GM12873 (cell line): ENCODE measurements at regions not wholly inside any gene's neighbourhood (a gene's known extent, or its start where the extent isn't known, plus 50 kb on each side); places are given as distances from the start of the nearest gene placed in this dataset.

Source experiments
- TF ChIP-seq, protein P1 (sequence below): IDR thresholded peaks from 2 replicates; pipeline ENCODE4 v1.5.1; 2012; ENCODE audit warnings: low read depth, mild to moderate bottlenecking, moderate library complexity, low read length, control low read depth; ENCODE audit not compliant: insufficient read depth; ENCODE audit errors: missing control alignments

DNA sequence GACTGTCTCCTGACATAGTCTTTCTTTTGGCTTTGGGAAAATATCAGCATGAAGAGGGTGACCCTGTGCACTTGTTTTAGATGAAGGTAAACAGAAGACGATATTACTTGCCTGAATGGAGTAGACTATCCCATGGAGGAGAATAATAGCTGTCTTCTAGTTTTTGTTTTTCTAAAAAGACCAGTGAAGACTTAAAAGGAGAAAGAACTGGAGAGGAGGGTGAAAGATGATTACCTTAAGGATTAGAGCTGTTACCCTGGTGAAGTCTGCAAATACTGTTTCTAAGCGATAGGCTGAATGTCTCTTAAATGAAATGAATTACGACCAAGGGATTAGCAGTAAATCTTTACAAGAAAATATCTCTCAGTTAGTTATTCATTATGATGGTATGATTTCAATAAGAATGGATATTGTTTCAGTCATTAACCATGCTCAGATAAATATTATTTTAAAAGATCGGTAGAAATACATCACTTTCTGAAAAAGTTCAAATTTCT lies 255.6 kb upstream of the FERD3L start:
- TF ChIP-seq, protein P1, sequence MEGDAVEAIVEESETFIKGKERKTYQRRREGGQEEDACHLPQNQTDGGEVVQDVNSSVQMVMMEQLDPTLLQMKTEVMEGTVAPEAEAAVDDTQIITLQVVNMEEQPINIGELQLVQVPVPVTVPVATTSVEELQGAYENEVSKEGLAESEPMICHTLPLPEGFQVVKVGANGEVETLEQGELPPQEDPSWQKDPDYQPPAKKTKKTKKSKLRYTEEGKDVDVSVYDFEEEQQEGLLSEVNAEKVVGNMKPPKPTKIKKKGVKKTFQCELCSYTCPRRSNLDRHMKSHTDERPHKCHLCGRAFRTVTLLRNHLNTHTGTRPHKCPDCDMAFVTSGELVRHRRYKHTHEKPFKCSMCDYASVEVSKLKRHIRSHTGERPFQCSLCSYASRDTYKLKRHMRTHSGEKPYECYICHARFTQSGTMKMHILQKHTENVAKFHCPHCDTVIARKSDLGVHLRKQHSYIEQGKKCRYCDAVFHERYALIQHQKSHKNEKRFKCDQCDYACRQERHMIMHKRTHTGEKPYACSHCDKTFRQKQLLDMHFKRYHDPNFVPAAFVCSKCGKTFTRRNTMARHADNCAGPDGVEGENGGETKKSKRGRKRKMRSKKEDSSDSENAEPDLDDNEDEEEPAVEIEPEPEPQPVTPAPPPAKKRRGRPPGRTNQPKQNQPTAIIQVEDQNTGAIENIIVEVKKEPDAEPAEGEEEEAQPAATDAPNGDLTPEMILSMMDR = no peak

DNA sequence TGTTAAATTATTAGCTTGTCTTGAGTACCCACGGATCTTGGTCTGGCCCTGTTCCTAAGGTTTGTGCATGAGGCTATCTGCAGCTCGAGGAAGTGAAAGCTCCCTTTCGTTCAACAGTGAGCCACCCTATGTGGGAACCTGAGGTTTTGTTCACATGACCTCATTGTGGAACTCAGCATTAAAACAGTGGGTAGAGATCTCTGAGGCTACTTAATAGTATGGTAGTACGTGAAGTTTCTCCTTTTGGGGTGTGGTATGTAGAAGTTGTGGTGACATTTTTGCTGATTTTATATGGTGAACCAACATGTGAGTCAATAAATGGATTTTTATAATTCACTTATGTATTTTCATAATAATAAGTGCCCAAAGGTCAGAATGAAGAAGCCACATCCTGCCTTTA lies 252.7 kb upstream of the FERD3L start:
- TF ChIP-seq, protein P1 = no peak

DNA sequence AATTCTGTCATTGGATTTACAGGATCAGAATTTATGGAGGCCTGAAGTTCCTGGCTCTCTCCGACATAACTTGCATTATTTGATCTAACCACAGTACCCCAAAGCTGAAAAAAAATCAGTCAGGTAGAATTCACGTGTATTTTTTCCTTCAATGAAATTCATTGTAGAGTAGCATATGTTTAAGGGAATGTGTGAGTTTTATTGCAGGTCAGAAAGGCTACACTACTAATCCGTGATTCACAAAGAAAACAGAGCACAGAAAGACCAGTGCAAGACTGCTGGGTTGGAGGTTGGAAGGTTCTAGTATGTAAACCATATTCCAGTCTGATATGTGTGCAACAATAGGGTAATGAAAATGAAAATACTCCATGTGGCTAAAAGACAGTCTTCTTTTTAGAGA lies 247.0 kb upstream of the FERD3L start:
- TF ChIP-seq, protein P1 = no peak

DNA sequence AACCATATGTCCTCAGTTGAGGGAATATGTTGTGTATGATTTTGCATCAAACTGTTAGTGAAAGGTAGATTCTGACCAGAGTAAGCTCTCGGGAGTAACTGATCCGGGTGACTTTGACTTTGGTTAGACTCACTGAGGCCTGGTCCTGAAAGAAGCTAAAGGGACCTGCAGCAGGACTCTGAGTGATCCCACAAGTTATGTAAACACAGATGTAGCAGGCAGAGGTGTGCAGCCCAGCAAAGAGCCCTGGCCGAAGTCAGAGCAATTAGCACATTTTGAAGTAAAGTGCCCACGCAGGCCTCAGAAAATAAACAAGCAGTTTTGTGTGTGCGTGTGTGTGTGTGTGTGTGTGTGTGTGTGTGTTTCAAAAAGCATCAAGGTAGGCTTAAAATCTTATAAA lies 245.6 kb upstream of the FERD3L start:
- TF ChIP-seq, protein P1 = no peak

DNA sequence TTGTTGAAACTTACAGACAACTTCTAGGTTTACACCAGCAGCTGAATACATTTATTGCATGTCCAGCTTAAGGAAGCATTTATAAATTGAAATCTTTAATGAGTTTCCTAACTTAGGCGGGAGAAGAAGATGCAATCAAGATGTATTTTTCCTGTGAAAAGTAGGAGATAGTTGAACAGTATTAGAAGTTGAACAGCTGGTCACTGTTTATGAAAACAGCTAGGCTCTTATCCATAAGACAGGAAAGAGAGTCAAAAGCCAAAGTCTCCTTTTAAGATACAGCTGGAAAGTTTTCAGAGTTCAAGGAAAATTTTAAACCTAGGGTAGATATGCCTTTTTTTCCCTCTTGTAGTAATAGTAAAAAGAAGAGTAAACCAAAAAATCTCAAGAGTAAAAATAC lies 236.1 kb upstream of the FERD3L start:
- TF ChIP-seq, protein P1 = no peak

DNA sequence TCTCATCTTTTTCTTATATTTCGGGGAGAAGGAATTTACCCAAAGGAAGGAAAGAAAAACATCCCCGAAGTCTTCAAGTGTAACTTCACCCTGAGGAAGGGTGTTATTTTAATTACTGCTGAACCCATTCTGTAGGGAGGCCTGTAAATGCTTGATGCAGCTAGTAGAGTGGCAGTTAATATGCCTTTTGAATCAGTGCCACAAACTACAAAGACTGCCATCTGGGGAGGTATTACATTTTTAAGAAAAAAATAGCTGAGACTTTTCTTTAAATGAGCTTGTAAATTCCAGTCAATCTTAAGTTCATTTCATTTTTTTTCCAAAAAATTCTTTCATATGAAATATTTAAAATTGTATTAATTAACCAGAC lies 233.1 kb upstream of the FERD3L start:
- TF ChIP-seq, protein P1 = no peak

DNA sequence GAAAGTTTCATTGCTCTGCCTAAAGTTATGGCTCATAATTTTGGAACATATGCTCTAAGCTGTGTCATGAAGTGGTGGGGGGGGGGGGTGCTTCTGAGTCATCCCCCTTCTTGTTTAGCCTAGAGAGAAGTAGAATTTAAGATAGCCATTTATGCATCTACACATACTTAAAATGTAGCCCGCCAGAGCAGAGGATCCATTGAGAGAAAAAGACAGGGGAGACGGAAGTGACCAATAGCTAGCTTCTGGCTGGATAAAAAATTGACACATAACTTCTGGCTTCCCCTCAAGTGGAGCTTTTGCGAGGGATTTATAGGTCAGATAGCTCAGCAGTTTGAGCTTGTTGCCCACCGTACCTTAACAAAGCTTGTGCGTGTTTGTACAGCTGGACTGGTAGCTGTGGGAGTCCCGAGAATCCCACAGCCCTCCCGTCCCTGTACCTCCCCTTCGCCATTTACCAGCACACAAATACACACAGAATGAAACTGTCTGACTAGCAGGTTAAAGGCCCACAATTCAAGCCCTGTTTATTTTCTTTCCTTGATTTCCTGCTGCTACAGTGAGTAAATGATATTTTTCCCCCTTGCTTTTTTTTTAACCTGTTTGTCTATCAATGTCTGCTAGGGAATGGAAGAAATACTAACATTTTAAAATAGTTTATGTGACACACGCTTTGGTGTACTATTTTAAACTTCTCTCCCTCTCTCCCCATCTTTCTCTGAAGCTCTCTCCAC lies 232.6 kb upstream of the FERD3L start:
- TF ChIP-seq, protein P1 = no peak
